Effector CD4-positive, alpha-beta T cell (primary cell): ENCODE measurements at regions not wholly inside any gene's neighbourhood (a gene's known extent, or its start where the extent isn't known, plus 50 kb on each side); places are given as distances from the start of the nearest gene placed in this dataset.
"Not testable (repeated sequence)": the region's sequence is repeated elsewhere in the genome, so short reads cannot be mapped to it uniquely, and the experiment has no call there.

Experiments
- DNase-seq: peaks from one replicate; pipeline ENCODE4 v3.0.0-alpha.2; 2020

DNA sequence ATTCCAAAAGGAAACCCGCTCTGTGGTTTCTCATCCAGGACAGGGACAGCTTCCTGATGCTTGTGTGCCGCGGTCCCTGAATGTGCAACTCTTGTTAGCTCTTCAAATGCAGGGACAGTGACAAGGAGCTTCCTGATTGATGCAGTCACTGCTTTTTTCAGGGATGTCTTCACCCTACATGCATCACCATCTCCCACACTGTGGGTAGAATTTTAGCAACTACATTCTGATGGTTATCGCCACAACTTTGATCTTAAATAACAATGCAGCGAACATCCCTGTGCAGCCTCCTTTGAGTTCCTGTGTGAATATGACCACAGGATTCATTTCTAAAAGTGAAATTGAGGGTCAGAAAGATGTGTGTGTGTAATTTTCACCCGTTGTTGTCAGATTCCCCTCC lies 115.0 kb downstream of the GGTLC2 start:
- DNase-seq, result no peak

DNA sequence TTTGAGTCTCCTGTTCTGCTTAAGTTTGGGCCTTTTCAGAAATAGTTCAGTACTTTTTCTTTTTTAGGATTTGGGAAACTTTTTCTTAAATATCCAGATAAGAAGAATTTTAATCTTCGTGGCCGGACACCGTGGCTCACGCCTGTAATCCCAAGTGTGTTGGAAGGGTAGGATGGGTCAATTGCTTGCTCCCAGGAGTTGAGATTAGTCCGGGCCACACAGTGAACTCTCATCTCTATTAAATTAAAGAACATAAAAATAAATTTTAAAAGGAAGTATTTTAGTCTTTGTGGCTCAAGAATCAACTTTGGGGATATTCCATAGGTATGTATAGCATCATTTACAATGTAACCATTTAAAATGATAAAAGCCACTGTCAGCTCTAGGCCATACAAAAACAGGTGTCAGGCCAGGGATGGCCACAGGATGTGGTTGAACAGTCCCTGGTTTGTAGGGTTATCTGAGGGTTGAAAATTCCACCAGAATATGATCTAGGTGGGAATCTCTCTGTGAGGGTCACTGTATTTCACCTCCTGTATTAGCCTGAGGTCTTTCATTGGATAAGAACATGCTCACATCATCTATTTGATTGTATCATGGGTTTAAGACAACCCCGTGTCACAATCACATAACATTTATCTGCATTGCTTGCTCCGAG lies 115.6 kb downstream of the GGTLC2 start:
- DNase-seq, result no peak

DNA sequence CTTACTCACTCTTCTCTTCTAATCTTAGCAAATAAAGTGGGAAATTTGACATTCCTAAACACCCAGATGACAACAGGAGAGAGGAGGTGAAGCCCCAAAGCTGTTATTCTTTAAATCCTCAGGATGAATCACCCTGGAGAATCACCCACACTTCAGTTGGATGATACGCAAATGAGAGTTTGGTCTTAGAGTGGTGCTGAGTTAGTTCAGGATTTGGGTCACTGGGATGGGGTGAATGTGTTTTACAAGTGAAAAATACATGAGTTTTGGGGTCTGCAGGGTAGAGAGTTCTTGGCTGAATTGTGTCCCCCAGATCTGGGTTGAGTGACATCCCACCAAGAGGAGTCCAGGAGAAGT lies 117.2 kb downstream of the GGTLC2 start:
- DNase-seq, result no peak

DNA sequence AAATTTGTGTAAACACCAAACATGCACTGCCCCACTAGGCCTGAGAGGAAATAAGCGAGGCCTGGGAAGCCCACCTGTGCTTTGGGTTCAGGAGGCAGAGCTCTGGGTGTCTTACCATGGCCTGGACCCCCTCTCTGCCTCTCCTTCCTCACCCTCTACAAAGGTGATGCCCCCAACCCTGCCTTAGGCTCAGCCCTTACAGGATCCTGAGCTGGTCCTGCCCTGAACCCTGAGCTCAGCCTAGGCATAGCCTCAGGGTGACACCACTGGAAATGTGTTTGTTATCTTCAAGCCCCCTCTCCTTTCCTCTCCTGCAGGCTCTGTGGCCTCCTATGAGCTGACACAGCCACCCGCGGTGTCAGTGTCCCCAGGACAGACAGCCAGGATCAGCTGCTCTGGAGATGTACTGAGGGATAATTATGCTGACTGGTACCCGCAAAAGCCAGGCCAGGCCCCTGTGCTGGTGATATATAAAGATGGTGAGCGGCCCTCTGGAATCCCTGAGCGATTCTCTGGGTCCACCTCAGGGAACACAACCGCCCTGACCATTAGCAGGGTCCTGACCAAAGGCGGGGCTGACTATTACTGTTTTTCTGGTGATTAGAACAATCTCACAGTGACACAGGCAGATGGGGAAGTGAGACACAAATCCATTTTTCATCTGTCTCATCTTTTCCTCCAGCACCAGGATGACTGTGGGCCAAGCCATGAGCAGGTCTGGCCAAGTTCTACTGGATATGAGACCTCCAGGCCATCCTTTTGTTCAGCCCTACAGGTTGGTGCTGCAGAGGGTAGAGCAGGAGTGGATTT lies 117.8 kb downstream of the GGTLC2 start:
- DNase-seq, result no peak

DNA sequence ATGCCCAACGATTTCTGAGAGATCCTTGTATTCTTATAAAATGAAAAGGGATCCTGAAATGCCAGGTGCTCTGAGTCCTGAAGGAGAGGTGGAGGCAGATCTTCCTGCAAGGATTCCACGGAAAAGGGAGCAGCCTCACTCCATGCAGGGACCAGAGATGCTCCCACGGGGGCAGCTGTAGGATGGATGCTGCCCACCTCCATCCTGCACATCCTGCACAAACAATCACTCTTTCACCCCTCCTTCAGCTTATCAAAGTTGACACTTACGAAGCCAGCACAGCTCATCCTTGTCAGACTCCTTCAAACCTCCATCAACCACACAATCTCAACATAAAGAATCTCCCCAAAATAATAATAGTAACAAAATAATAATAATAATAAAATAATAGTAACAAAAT lies 119.1 kb downstream of the GGTLC2 start:
- DNase-seq, result no peak

DNA sequence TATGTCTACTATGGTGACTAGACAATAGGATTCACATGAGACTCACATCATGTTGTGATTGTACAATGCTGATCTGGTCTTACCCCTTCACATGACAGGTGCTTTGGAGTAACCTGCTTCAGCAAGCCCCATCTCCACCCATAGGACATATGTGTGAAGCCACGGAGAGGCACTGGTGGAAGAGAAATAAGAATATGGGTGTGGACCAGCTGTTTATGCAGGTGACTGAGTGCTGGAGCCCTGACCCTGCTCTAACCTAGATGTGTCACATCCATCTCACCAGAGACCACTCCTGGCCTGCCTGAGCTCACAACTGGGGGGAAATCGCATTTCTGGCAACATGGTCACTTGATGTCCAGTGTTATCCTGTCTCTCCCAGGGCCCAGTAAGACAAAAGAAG lies 119.7 kb downstream of the GGTLC2 start:
- no peak for DNase-seq

DNA sequence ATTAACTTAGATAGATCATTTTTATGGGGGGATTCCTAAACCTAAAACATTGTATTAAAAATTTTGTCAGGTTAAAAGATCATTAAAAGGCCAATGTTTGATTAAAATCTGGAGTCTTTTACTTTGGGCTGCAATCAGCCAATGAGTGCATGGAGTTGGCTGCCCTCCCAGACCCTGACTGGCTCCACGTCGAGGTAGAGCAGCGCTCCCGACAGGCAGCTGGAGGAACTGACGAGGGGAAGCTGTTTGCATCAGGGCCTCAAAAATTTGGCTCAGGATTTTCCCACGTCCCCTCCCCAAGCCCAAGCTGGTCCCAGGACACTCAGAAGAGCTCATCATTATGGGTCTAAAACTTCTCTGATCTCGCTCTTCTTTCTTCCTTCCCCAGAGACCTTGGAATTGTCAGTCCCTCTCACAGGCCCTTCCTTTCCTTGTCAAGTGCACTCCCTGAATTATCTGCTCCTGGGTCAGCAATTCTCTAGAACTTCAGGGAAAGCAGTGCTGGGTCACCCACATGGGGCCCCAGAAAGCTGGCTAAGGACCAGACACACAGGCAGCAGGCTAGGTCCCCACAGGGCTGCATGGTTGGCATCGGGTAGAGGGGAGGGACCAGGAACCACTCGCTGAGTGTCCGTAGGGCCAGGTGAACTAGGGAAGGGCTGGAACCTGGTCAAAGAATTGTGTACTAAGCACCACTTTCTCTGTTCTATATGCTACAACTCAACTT lies 119.6 kb upstream of the IGLL5 start:
- DNase-seq, result no peak

DNA sequence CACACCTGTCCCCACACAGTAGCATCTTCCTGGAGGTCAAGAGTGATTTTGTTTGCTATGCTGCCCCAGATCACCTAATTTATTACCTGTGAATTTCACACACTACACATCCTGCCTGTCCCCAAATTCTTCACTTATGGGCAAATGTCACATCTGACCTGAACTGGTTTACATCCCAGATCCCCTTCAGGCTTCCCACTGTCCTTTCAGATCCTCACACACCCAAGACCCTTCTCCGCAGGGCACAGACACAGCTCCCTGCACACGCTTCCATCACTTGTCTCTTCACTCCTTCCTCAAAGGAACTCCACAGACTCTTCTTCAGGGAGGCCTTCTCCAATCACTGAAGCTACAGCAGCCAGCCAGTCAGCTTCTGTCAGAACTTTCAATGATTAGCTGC lies 118.7 kb upstream of the IGLL5 start:
- no peak for DNase-seq

DNA sequence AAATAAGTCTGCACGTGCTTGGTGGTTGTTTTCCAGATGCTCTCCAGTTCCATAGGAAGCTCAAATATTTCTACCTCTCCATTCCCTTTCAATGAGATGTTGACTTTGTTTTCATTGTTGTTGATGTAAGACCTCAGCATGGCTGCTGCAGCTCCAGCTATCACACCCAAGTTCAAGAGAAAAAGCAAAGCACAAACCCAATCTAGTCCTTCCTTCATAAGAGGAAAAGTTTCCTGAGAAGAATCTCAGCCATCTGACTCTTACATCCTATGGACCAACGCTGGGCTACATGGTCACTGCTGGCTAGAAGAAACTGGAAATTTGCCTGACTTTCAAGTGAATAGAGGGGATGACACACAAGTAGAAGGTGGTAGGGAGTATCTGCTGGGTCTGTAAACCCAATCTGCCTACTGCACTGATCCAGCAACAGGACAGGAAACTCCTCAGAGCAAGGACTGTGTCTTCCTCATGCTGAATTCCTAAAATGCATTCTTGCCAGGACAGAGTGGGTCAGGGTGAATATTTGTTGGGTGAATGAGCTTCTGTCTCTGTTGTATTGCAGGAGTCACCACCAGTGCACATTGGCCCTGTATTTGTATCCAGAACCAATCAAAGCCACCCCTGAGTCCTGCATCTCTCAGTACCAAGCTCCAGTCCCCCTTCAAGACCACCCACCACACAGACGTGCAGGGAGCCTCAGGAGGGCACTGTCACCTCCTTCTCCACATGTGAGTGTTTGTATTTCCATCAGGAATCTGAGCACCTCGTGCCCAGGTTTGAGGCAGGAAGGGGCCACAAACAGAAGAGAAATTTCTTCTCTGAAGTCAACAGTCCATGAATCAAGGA lies 118.0 kb upstream of the IGLL5 start:
- DNase-seq, result no peak

DNA sequence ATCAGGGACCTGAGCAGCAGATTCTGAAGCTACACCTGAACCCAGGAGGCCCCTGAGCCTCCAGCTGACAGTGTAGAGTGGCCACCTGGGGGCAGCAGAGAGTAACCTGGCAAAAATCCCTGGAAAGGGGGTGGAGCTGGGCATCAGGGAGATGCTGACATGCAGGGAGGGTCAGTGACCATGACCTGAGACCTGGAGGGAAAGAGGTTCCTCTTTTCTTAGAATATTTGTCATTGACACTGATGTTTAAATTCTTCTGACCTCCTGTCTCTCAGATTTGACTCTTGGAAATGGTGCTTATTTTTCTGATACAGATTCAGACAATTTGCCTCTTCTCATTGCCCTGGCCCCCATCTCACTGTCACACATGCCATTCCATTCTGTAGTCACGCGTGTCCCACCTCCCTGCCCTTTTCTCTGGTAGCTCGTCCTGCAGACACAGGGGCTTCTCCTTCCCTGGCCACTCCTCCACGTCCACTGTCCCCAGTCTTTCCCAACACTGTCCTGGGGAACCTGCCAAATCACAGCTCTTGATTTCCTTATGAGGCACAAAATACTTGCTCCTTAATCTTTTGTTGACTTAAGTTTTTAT lies 117.2 kb upstream of the IGLL5 start:
- peak; percentile 35 for DNase-seq

DNA sequence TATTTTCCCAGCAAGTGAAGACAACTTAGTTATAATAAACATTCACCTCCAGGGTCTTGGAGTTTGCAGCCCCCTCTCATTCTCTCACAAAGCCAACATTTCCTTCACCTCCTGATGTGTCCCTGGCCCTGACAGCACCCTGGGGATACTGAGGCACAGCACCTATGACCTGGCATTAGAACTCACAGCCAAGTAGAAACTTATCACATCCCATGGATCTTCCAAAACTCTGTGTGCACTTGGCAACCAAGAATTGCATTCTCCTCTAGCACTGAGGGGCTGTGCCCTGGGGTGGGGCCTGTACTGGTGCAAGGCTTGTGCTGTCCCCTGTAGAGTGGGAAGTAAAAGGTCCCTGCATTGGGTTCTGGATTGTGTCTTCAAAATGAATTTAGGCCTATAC lies 116.7 kb upstream of the IGLL5 start:
- no peak for DNase-seq

DNA sequence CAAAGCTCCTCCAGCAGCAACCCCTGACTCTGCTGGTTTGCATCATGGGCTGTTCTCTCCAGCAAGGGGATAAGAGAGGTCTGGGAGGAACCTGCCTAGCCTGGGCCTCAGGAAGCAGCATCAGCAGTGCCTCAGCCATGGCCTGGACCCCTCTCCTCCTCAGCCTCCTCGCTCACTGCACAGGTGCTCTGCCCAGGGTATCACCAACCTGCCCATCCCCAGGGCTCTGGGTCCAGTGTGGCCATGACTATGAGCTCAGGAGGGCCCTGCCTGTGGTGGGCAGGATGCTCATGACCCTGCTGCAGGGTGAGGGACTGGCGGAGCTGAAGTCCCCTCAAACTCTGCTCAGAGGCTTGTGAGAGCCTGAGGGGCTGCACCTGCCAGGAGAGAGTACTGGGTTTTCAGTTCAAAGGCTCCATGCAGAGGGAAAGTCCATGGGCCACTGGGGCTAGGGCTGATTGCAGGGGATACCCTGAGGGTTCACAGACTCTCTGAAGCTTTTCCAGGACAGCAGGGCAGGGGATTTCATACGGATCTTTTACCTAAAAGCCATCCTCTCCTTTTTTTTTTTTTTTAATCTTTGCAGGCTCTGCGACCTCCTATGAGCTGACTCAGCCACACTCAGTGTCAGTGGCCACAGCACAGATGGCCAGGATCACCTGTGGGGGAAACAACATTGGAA lies 115.8 kb upstream of the IGLL5 start:
- DNase-seq, result no peak

DNA sequence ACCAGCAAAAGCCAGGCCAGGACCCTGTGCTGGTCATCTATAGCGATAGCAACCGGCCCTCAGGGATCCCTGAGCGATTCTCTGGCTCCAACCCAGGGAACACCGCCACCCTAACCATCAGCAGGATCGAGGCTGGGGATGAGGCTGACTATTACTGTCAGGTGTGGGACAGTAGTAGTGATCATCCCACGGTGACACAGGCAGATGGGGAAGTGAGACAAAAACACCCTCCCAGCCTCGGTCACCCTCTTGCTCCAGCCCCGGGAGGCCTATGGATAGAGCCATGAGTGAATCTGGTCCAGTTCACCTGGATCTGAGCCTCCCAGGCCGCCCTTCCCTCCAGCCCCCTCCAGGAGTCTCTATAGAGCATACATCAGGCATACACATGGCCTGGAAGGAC lies 115.2 kb upstream of the IGLL5 start:
- no peak for DNase-seq

DNA sequence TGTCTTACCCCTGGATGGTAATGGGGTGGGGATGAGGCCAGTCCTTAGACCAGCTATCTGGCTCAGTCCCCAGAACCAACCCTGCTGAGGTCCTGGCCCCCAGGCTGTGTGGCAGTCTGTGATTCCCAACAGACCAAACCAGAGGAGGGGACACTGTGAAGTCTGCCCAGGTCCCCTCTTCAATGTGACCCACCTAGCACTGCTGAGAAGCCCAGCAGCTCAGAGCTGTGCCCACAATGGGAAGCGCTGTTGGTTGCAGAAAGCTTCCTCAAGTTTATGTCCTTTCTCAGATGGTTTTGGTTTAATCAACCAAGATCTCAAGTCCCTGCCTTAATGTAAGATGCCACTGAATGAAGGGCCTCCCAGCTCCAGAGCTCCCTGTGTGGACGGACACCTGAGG lies 114.7 kb upstream of the IGLL5 start:
- no peak for DNase-seq

DNA sequence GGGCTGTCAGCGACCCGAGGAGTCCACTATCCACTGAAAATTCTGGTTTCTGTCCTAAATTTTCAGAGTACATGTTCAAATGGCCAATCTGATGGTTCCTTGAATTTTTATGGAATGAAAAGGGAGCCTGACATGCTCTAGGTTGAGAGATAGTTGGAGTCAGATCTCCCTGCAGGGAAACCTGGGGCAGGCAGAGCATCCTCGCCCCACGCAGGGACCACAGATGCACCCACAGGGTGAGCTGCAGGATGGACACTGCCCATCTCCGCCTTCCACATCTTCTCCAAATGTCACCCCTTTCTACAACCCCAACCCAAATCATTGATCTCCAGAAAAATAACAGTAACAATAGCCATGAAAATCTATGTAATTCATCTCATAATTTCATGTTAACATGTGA lies 114.2 kb upstream of the IGLL5 start:
- DNase-seq, result no peak

DNA sequence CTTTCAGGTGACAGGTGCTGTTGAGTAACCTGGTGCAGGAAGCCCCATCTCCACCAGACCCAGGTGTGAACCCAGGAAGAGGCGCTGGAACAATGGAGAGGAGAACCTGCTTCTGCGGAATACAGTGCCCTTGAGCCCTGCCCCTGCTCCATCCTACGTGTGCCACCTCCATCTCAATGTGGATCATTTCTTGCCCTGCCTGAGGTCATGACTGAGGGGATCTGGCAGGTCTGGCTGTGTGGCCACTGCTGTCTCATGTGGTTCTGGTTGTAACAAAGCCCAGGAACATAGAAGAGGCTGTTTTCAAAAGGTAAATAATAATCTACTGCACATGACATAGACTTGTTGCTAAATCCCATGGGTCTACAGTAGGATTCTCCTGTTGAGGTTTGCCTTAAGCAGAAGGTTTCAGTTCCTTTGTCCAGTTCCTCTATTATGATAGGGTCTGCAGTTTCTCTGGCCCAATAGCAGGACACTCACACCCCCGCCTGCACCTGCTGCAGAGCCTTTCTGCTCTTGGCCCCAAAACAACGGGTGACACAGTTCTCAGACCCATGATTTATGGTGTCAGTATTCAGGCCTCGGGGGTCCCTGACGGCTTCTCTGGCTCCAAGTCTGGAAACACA lies 113.5 kb upstream of the IGLL5 start:
- no peak for DNase-seq

DNA sequence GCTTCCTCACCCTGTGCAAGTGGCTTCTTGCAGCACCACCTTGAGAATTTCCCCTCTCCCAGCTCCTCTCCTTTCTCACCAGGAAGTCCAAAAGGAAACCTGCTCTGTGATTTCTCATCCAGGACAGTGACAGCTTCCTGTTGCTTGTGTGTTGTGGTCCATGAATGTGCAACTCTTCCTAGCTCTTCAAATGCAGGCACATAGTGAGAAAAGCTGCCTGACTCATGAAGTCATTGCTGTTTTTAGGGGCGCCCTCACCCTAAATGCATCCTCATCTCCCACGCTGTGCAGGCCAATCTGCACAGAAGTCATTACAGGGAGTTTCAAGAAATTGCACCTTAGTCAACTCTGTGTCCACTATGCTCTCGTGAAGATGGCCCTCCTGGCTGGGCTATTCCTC lies 112.9 kb upstream of the IGLL5 start:
- DNase-seq, result not testable (repeated sequence)

DNA sequence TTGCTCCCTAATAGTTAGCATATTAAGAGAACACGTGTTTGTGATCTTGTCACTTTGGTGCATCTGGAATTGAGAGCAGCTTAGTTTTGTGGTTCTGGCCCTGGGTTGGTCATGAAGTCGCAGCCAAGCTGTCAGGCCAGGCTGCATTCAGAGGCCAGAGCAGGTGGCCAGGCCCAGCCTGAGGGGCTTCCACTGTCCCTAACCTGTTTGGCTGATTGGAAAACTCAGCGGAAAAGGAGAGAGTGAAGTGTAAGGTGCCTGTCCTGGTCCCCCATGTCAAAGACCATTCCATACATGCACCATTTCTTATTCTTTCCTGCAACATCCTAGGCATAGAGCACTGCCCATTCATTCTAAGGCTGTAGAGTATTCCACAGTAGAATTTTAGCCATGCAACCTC lies 111.5 kb upstream of the IGLL5 start:
- DNase-seq, result no peak

DNA sequence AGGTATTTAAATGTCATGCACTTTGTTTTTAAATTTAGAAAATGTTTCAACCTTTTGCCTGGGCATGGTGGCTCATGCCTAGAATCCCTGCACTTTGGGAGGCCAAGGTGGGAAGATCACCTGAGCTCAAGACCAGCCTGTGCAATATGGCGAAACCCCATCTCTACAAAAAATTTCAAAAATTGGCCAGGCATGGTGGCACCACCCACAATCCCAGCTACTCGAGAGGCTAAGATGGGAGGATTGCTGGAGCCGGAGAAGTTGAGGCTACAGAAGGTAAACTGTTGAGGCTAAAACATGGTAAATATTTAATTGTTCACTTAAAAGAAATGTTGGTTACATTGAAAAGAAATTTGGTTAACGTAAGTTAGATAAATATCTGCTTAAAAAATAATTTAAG lies 108.4 kb upstream of the IGLL5 start:
- no peak for DNase-seq

DNA sequence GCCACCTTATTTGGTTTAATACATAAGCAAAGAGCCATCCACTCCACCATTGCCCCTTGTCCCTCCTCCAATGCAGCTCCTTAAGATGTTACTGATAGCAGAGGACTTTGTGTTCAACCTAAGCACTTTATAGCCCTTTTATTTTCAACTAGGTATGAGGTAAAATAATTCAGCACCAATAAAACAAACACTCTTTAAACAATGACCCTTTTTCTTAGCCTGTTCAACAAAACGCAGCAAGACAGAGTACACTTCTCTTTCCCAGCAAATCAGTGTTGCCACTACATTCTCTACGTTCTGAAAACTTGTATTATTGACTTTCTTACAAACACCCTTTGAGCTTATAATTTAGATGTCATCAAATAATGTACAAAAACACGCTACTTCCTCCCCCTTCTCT lies 104.0 kb upstream of the IGLL5 start:
- DNase-seq, result no peak

DNA sequence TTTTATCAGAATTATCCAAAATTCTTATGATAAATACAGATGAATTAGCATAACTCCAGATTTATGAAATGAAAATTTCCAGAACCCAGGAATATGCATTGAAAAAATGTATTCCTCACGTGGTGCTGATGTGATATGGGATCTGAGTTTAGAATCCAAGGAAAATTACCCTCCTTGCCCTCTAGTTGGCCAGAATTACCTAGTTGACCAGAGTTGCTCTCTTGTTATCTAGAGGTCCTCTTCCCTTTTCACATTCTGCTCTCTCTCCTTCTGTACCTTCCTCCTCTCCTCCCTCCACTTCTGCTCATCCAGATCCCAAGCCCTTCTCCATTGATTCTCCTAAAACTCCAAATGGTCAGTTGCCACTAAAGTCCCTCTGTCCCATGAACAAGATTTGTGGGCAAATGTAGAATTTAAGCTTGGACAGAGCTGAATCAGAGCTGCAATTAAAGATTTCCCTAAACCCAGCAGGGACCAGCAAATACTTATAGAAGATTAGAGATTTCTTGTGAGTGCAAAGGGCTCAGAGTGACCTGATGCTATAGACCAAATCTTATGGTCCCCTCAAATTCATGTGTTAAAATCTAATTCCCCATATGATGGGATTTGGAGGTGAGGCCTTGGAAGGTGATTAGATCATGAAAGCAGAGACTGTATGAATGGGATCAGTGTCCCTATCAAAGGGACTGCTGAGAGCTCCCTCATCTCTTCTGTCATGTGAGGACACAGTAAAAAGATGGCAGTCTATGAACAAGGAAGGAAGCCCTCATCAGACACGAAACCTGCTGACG lies 103.2 kb upstream of the IGLL5 start:
- DNase-seq, result no peak
